ENCODE measurements at regions not wholly inside any gene's neighbourhood (a gene's known extent, or its start where the extent isn't known, plus 50 kb on each side); places are given as distances from the start of the nearest gene placed in this dataset.

DNA sequence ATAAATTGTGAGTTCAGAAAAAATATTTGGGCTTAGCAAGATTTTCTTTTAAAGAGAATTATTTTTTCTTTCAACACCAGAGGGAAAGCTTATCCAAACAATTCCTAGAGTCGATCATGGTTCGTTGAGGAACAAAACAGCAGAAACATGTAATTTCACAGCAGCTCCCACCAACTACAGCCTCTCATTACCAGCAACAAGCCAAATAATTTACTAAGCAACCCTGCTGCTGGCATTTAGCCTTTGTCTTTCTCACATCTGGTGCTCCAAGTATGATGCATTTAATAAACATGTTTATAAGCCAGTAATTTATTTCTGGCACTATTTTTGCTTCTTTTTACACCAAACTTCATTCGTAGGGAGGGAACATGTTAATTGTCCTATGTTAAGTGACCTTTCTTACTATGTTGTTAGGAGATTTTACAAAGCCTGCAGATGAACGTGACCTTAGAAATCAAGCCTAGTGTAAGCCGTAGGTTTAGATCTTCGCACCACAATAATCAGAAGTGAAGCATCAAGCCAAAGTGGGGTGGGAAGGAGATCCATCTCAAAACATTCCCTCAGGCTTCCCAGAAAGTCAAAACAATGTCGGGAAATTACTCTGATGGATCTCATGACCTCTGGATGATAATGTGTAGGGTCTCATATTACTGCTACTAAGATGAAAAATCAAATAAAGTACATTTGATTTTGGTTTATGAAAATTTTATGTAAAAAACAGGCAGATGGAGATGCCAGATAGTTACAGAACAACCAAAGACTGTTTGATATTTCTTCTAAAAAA, 128.4 kb downstream of the RPAP3 start:
- no peaks in the 10 kb centered on the region for H3K36me3 ChIP-seq (ENCODE audit: low read length)
- TF ChIP-seq, protein P1, sequence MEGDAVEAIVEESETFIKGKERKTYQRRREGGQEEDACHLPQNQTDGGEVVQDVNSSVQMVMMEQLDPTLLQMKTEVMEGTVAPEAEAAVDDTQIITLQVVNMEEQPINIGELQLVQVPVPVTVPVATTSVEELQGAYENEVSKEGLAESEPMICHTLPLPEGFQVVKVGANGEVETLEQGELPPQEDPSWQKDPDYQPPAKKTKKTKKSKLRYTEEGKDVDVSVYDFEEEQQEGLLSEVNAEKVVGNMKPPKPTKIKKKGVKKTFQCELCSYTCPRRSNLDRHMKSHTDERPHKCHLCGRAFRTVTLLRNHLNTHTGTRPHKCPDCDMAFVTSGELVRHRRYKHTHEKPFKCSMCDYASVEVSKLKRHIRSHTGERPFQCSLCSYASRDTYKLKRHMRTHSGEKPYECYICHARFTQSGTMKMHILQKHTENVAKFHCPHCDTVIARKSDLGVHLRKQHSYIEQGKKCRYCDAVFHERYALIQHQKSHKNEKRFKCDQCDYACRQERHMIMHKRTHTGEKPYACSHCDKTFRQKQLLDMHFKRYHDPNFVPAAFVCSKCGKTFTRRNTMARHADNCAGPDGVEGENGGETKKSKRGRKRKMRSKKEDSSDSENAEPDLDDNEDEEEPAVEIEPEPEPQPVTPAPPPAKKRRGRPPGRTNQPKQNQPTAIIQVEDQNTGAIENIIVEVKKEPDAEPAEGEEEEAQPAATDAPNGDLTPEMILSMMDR (IDR thresholded peaks at IDR 0.05; ENCODE audit: insufficient read depth, low read length, poor library complexity, severe bottlenecking): no peak
- no peak for TF ChIP-seq EZH2phosphoT487 (conservative IDR thresholded peaks at IDR 0.05; ENCODE audit: low read length)
- H2AFZ ChIP-seq (ENCODE audit: low read depth, low read length, severe bottlenecking): no peak overlapping the region
- H3K27ac ChIP-seq (ENCODE audit: low read depth, low read length): no peak overlapping the region
- no peak overlapping the region for H3K9ac ChIP-seq (ENCODE audit: low read length)
- H3K4me3 ChIP-seq (ENCODE audit: insufficient read depth, low read length, poor library complexity, severe bottlenecking): no peak overlapping the region
- no peaks in the 10 kb centered on the region for H3K27me3 ChIP-seq (ENCODE audit: low read length)
- no peaks in the 10 kb centered on the region for H3K79me2 ChIP-seq (ENCODE audit: insufficient read depth, low read length)
- H3F3A ChIP-seq (ENCODE audit: insufficient read depth): no peaks in the 10 kb centered on the region
- H4K20me1 ChIP-seq (ENCODE audit: low read depth, low read length): no peaks in the 10 kb centered on the region
- no peaks in the 10 kb centered on the region for H3K9me2 ChIP-seq (replicated peaks; ENCODE audit: insufficient read depth, low read length)
- no peak overlapping the region for H3K4me2 ChIP-seq (ENCODE audit: low read depth, low read length, poor library complexity, severe bottlenecking)
- no peaks in the 10 kb centered on the region for H3K9me3 ChIP-seq (ENCODE audit: insufficient read depth, low read length)

DNA sequence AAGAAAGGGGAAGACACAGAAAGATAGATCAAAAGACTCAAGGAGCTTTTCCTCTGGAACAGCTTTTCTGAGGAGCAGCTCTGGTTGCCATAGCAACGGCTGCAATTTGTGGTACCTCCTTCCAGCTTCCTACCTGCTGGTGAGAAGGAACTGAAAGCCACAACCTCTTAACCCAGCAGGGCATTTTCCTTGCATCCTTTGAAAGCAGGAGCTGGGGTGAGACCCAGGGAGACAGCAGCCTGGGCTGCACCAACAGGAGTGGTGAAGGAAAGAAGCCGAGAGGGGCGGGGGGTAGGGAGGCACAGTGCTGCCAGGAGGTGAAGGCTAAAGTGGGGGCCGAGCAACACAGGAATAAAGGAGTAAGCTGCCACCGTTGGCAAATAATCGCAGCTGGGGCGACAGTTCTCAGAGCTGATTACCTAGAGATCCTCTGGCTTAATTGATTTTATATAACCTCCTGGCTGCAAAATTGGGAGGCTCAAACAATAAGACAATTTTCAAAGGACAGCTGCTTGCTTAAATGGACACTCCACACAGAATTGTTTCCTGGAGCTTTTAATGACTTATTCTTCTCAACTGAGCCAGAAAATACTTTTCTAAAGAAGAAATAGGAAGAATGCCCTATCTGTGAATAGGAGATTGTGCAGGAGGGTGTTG, 129.4 kb downstream of the RPAP3 start:
- Histone ChIP-seq H3K9me3 (ENCODE audit: insufficient read depth, low read length) (no peaks in the 10 kb centered on the region), H4K20me1 (ENCODE audit: low read depth, low read length) (no peaks in the 10 kb centered on the region), H3K4me3 (ENCODE audit: insufficient read depth, low read length, poor library complexity, severe bottlenecking) (no peak overlapping the region), H3K27ac (ENCODE audit: low read depth, low read length) (no peak overlapping the region), H3K4me2 (ENCODE audit: low read depth, low read length, poor library complexity, severe bottlenecking) (no peak overlapping the region), H3F3A (ENCODE audit: insufficient read depth) (no peaks in the 10 kb centered on the region), H3K9ac (ENCODE audit: low read length) (no peak overlapping the region), H3K27me3 (ENCODE audit: low read length) (no peaks in the 10 kb centered on the region), H3K36me3 (ENCODE audit: low read length) (no peaks in the 10 kb centered on the region), H3K9me2 (replicated peaks; ENCODE audit: insufficient read depth, low read length) (no peaks in the 10 kb centered on the region), H3K79me2 (ENCODE audit: insufficient read depth, low read length) (no peaks in the 10 kb centered on the region), H2AFZ (ENCODE audit: low read depth, low read length, severe bottlenecking) (no peak overlapping the region)
- TF ChIP-seq, protein P1 (IDR thresholded peaks at IDR 0.05; ENCODE audit: insufficient read depth, low read length, poor library complexity, severe bottlenecking): no peak
- no peak for TF ChIP-seq EZH2phosphoT487 (conservative IDR thresholded peaks at IDR 0.05; ENCODE audit: low read length)

DNA sequence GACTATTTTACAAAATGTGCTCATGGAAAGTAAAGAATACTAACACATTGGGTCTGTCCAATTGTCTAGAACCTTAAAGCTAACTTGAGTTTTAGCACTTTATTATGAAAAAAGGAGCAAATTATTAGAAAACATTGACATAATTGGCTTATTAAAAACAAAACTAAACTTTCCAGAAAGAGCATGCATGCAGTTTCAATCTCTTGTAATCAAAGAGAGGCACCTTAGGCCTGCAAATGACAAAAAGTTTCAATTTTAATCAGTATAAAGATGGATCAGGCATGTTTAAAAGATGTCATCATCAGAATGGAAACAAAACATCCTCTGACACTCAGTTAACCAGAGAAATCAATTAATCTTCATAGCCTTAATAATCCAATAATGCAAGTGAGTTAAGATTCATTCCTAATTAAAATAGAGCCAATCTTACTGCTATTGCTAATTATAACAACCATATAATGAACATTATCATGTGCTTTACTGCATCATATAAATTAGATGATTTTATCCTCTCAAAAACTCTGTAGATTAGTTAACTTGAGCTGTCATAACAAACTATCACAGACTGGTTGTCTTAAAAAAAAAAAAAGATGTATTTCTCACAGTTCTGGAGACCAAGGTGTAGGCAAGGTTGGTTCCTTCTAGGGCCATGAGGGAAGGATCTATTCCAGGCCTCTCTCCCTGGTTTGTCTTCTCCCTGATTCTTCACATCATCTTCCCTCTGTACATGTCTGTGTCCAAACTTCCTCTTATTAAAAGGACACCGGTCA, 131.4 kb downstream of the RPAP3 start:
- TF ChIP-seq, protein P1 (IDR thresholded peaks at IDR 0.05; ENCODE audit: insufficient read depth, low read length, poor library complexity, severe bottlenecking): no peak
- no peak for TF ChIP-seq EZH2phosphoT487 (conservative IDR thresholded peaks at IDR 0.05; ENCODE audit: low read length)
- Histone ChIP-seq H3K27ac (ENCODE audit: low read depth, low read length) (no peak overlapping the region), H3K9ac (ENCODE audit: low read length) (no peak overlapping the region), H3K36me3 (ENCODE audit: low read length) (no peaks in the 10 kb centered on the region), H2AFZ (ENCODE audit: low read depth, low read length, severe bottlenecking) (no peak overlapping the region), H3K9me3 (ENCODE audit: insufficient read depth, low read length) (no peaks in the 10 kb centered on the region), H3K79me2 (ENCODE audit: insufficient read depth, low read length) (no peaks in the 10 kb centered on the region), H3K9me2 (replicated peaks; ENCODE audit: insufficient read depth, low read length) (no peaks in the 10 kb centered on the region), H3K27me3 (ENCODE audit: low read length) (no peaks in the 10 kb centered on the region), H3K4me3 (ENCODE audit: insufficient read depth, low read length, poor library complexity, severe bottlenecking) (no peak overlapping the region), H3F3A (ENCODE audit: insufficient read depth) (no peaks in the 10 kb centered on the region), H3K4me2 (ENCODE audit: low read depth, low read length, poor library complexity, severe bottlenecking) (no peak overlapping the region), H4K20me1 (ENCODE audit: low read depth, low read length) (no peaks in the 10 kb centered on the region)
